HL-60 (cell line): ENCODE measurements at regions not wholly inside any gene's neighbourhood (a gene's known extent, or its start where the extent isn't known, plus 50 kb on each side); places are given as distances from the start of the nearest gene placed in this dataset.

Experiments used
- CTCF ChIP-seq: IDR thresholded peaks from one replicate; pipeline ENCODE4 v1.5.1; 2011; ENCODE audit warnings: low read length, control low read depth, inconsistent platforms; ENCODE audit not compliant: insufficient read depth
- GABPA ChIP-seq: IDR thresholded peaks from 2 replicates; pipeline ENCODE4 v1.6.1; 2012; ENCODE audit warnings: low read depth
- POLR2AphosphoS5 ChIP-seq: IDR thresholded peaks from 2 replicates; pipeline ENCODE4 v1.6.1; 2012; ENCODE audit warnings: low read depth
- REST ChIP-seq: IDR thresholded peaks from 2 replicates; pipeline ENCODE4 v1.6.1; 2012; ENCODE audit warnings: low read depth; ENCODE audit not compliant: insufficient replicate concordance
- SPI1 ChIP-seq: IDR thresholded peaks from 2 replicates; pipeline ENCODE4 v1.6.1; 2012; ENCODE audit warnings: low read depth, mild to moderate bottlenecking, borderline replicate concordance

- no peak for TF ChIP-seq CTCF
- no peak for TF ChIP-seq REST
- no peak for TF ChIP-seq GABPA
- TF ChIP-seq POLR2AphosphoS5, result no peak
- TF ChIP-seq SPI1, result no peak
Measured at GRCh38 chr10:129411393-129411705, 55.7 kb upstream of the MGMT start.
